ENCODE measurements at regions not wholly inside any gene's neighbourhood (a gene's known extent, or its start where the extent isn't known, plus 50 kb on each side); places are given as distances from the start of the nearest gene placed in this dataset.

DNA sequence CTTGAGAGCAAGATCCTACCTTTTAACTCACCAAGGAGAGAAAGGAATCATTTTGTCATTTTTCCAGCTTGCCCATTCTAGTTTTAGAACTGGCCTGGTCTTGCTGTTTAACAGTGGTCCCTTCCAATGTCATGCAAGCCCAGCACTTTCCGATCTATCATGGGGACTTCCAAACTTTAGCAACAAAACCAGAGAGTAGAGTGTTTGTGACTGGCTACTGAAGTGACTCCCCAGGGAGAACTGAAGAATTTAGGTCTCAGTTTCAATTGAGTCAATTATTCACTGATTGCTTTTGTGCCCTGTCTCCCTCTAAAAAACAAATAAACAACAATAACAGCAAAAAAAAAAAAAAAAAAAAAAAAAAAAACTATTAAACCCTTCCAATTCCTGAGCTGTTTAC, 108.3 kb downstream of the LHFPL1 start:
- TF ChIP-seq POLR2A (IDR thresholded peaks at IDR 0.05; ENCODE audit: low read length), result no peak
- TF ChIP-seq GATA1 (IDR thresholded peaks at IDR 0.05; ENCODE audit: low read depth, low read length), result no peak

Measured in erythroblast (primary cell).